SH-SY5Y (cell line): ENCODE measurements at regions not wholly inside any gene's neighbourhood (a gene's known extent, or its start where the extent isn't known, plus 50 kb on each side); places are given as distances from the start of the nearest gene placed in this dataset.

Experiments used
- GATA2 ChIP-seq: IDR thresholded peaks from 2 replicates; pipeline ENCODE4 v1.6.1; 2011; ENCODE audit warnings: mild to moderate bottlenecking, low read depth, low read length
- GATA3 ChIP-seq: IDR thresholded peaks from 2 replicates; pipeline ENCODE4 v1.6.1; 2011; ENCODE audit warnings: low read depth, mild to moderate bottlenecking, low read length, moderate library complexity

DNA sequence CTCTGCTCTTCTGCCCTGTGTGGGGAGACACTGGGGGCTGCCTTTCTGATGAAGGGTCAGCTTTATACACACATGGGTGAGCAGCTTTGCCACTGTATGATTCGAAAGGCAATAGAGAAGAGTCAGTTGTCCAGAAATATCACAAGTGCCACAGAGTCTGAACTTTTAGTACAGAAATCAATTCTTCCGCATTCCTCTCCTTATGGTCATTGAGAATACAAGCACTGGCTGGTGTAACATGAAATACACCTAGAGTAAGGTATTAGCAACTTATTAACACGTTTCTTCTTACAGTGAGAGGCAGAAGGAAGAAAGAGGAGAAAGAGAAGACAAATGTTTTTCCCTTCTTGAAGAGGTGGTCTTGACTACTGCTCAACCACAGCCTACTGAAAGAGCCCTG lies 579.2 kb downstream of the ZEB2 start:
- TF ChIP-seq GATA2, result no peak
- no peak for TF ChIP-seq GATA3

DNA sequence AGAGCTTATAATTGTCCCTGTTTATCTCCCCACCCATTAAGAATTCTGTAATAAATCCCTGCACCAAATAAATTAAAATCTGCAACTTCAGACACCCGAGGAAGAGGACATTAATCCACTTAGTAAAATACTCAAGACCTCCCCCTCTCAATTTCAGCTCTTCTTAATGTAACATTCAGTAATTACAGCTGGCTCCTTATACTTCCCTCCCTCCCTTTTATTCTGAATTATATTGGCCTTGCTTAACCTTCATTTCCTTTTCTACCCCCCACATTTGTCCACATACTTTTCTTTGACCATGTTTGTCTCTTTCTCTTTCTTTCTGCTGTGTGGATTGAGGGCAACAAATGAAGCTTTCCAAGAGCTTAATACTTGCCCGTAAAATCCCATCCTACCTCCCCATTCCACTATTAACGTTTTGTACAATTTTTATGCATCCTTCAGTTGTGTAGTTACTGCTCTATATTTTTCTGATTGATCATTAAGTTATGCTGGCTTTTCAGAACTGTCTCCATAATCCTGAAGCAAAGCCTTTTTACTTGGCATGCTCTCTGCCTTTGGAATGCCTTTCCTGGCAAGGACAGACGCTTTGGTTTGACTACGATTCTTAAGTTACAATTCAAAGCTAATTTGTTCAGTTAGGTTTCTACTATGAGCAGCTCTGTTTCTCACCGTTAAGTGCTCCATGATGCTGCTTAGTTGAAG lies 580.1 kb downstream of the ZEB2 start:
- TF ChIP-seq GATA2, result no peak
- no peak for TF ChIP-seq GATA3

DNA sequence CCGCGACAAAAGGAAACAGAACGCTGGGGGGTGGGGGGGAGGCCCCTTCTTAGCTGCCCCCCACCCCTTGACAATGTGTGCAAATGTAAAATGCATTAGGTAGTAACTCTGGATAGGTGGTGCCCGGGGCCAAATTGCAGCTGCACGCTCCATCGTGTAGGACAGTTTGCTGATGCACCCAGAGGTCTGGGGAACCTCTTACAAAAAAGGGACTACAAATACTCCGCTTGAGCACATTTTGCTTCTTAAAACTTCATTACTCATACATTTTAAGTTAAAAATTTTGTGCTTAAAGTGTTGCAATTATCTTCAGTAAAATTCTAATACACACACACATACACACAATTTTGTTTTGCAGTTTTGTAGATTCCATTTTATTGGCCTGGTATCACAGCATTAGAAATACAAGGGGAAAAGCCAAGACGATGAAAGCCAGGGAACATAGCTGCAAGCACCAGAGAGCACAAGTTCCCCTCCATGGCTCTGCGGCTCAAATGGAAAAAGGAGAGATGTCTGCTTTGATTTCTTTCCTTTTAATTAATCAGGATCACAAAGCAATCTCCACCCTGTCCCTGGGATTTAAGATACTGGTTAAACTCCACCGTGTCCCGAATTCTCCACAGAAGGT lies 582.1 kb downstream of the ZEB2 start:
- no peak for TF ChIP-seq GATA2
- no peak for TF ChIP-seq GATA3

DNA sequence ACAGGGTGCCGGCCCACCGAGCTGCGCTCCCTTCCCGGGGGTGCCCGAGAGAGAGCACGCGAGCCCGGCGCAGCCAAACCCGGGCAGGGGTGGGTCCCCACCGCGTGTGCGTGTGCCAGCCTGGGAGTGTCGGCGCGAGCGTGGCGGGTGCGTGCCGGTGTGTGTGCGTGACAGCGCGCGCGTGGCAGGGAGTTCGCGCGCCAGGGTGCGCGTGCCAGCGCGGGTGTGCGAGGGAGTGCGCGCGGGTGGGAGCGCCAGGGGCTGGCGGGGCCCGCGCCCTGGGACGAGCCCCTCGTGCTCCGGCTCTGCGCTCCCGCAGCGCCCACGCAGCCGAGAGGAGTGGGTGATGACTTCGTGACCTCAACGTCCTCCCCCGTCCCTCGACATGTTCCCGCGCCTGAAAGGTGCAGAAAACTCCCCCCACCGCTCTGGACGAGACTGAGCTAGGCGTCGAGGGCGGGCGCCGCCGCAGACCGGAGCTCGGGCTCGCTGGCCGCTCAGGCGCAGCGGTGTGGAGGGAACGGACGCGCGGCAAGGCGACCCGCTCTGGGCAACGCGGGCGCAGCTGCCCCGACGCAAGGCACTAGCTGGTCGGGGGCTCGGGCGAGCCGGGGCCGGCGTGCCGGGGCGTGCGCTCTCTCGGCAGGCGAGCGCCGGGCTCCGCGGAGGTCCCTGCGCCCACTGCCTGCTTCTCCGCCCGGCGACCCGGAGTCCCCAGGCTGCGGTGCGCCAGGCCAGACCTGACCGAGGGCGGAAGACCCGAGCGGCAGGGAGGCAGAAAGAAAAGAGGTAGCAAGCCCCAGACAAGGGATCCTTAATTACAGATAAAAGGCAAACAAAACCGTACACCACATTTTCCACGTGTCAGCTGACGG lies 582.8 kb downstream of the ZEB2 start:
- TF ChIP-seq GATA3 (no peak), GATA2 (no peak)

DNA sequence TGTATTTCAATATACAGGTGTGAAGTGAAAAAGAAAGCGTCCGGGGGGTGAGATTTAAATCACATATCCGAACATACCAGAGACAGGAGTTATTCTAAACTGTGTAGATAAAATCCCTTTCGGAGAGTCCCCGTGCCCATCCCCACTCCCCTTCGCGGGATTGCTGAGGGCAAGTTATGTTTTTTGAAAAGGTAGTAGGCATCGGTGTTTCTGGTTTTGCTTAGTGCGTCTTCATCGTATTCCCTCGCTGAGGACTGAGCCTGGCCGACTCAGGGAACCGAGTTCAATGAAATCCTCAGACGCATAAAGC lies 583.4 kb downstream of the ZEB2 start:
- TF ChIP-seq GATA2 (no peak), GATA3 (no peak)

DNA sequence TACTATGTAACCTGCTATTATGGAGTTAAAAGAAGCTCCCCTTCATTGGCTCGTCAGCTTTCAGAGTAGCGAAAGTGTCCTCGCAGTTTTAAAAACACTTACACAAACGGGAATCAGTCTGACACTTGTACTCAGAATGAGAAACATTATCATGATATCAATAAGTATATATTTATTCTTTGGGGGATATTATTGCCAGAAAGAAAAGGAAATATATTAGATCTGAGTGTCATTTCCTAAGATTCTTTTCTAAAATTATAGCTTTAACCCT lies 584.5 kb downstream of the ZEB2 start:
- TF ChIP-seq GATA2, result no peak
- no peak for TF ChIP-seq GATA3

DNA sequence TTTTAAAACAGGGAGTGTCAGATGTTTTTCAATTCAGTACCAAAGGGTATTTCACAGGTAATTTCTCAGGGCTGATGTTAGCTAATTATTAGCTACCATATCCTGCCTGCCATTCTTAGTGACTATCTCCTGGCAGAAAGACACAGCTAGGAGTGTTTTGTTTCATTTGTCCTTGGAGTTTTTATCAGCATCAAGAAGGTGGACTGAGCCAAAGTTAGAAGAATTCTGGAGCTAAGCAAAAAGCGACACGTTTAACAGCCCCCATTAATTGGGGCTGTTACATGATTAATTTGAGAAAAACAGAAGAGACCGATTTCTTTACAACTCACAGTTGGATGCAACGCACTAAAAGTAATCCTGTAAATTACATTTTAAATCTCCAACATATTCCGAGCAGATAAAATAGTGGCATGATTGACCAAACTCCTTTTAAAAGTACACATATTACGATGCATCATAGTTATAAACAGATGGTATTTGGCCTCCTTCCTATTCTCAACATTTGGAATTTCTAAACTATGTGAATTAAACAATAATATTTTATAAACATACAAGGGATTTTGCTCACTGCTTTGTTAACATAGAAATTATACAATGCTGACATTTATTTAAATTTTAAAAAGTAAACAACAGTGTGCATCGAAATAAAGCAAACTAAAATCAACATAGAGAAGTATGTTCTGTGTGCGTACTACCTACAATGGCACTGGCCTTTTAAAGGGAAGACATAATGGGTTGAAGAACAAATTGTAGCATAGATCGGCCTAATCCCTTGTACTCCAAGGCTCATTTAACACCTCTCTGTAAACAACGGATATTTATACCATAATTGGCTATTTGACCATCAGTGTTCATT lies 585.1 kb downstream of the ZEB2 start:
- TF ChIP-seq GATA2 (no peak), GATA3 (no peak)

DNA sequence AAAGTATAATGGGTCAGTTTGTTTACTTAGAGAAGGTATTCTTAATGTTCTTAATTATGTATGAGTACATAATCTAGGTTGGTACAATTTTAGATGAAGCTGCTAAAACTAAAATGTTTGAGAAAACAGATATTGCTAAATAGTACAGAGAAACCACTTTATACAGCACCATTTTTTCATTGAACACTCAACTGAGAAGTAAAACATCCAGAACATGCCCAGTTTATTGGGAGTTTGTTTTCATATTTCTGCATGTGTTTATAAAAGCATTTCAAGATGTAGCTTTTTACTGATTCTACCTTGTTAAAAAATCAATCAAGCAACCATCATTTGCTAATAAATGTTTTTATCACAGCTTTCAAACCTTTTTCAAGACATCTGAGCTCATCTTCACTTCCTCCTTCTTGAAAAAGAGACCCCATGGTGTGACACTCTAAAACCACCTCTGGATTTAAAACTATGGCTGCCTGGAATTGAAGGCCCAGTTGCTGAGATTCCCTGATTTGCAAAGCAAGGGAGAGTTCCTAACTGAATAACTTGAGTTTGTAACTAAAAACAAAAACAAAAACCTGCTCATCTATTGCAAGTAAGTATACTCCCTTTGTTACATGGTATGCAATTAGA lies 585.9 kb downstream of the ZEB2 start:
- no peak for TF ChIP-seq GATA2
- no peak for TF ChIP-seq GATA3

DNA sequence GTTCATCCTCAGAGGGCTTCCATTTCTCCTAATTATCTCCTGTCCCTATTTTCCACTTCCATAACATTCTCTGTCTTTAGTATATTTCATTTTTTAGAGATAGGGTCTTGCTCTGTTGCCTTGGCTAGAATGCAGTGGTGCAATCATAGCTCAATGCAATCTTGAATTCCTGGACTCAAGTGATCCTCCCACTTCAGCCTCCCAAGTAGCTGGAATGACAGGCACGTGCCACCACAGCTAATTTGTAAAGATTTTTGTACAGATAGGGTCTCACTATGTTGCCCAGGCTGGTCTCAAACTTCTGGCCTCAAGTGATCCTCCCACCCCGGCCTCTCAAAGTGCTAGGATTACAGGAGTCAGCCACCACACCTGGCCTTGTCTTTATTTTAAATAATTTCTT lies 589.0 kb downstream of the ZEB2 start:
- no peak for TF ChIP-seq GATA2
- no peak for TF ChIP-seq GATA3

DNA sequence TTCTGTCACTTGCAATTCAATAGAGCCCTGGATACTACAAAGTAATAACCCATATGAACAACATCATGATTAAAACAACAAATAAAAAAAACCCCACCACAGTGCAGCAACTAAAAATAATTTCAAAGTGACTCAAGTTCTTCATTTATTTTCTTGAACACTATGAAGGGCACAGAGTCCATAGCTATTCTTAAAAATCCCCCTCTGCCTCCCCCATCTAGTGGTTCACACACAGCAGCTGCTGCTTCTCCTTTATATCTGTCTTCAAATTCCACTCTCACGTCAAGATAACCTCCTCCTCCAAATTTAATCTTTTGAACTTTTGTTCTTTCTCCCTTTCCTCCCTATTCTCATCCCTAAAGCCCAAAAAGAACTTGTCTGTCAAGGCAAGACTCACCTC lies 591.3 kb downstream of the ZEB2 start:
- no peak for TF ChIP-seq GATA2
- TF ChIP-seq GATA3, result no peak

DNA sequence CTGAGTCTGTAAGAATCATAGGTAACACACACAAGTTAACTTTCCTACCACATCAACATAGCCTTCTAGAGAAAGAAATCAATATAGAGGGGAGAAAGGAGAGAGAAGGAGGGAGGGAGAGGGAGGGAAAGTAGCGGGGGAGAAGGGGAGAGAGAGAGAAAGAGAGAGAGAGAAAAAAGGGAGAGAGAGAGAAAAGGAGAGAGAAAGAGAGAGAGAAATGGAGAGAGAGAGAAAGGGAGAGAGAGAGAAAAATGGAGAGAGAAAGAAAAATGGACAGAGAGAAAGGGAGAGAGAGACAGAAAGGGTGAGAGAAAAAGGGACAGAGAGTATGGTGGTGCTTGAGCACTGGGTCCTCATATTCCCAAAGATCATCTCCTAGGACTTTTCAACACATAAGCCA lies 591.7 kb downstream of the ZEB2 start:
- TF ChIP-seq GATA2, result no peak
- TF ChIP-seq GATA3, result no peak

DNA sequence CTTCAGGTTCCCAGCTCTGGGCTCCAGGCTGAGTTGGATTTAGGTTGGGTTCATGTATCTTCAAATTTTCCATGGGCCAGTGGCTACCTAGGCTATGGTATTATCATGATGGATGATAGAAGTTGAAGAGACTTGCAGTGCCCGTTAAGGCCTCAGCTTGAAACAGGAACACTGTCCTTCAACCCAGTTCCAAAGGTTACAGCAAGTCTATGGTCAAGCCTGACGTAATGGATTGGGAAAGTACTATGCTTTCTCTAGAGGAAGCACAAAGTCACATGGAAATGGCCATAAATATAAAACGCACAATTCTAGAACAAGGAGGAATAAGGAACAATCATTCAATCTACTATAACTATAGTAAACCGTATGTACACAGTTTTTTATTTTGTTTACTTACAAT lies 593.2 kb downstream of the ZEB2 start:
- no peak for TF ChIP-seq GATA3
- no peak for TF ChIP-seq GATA2

DNA sequence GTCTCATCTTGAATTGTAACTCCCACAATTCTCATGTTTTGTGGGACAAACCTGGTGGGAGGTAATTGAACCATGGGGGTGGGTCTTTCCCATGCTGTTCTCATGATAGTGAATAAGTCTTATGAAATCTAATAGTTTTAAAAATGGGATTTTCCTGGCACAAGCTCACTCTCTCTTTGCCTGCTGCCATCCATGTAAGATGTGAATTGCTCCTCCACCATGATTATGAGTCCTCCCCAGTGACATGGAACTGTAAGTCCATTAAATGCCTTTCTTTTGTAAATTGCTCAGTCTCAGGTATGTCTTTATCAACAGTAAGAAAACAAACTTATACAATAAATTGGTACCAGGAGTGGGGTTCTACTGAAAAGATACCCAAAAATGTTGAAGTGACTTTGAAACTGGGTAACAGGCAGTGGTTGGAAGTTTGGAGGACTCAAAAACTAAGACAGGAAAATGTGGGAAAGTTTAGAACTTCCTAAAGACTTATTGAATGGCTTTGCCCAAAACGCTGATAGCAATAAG lies 601.4 kb downstream of the ZEB2 start:
- no peak for TF ChIP-seq GATA3
- no peak for TF ChIP-seq GATA2

DNA sequence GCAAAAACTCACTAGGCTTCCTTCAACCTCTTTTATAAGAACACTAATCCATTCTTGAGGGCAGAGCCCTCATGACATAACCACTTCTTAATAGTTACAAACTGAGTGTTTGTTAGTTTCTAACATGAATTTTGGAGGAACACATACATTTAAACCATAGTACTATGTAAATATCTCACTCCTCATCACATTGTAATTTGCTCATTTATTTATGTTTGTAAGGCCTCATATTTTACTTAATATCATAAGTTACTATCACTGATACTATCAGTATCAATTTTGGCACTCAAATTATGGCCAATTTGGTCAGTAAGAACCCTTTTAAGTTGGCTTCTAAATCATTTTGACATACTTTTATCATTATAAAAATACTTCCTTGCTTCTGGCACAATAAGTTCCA lies 603.1 kb downstream of the ZEB2 start:
- no peak for TF ChIP-seq GATA3
- no peak for TF ChIP-seq GATA2
